ENCODE measurements at regions not wholly inside any gene's neighbourhood (a gene's known extent, or its start where the extent isn't known, plus 50 kb on each side); places are given as distances from the start of the nearest gene placed in this dataset.

DNA sequence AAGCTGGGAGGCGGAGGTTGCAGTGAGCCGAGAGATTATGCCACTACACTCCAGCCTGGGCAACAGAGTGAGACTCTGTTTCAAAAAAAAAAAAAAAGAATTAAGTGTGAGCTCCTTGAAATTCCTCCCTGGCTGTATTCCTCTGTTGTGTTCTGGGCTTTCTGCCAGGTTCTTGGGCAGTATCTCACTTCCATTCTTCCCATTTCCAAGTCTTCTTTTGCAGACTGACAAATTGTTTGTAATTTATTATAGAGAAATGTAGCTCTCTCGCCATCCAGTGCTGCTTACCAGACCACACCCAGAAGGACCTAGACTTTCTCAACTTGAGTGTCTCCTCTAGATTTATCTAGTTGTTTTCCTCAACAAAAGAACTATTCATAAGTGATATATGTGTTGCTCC, 105.0 kb upstream of the ADGRL2 start:
- FAIRE-seq: no peak

DNA sequence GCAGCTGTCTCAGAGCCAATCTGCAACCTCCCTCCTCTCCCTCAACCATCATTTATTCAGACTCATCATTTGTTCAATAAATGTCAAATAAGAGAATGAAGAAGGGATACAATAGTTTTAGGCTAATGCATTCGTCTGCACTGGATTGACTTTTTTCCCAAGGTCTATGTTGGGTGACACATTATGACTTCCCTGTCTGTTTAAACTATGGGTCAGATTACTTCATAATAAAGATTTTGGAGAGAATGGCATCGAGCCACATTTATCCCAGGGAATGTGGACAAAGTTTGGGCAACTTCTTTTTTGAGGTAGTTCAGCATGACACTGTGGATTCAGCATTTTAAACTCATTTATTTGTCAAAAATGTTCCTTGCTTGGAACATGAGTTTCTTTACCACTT, 107.4 kb upstream of the ADGRL2 start:
- FAIRE-seq: no peak

- no peak for FAIRE-seq
Measured at GRCh38 chr1:81690676-81691453, 109.9 kb upstream of the ADGRL2 start.

DNA sequence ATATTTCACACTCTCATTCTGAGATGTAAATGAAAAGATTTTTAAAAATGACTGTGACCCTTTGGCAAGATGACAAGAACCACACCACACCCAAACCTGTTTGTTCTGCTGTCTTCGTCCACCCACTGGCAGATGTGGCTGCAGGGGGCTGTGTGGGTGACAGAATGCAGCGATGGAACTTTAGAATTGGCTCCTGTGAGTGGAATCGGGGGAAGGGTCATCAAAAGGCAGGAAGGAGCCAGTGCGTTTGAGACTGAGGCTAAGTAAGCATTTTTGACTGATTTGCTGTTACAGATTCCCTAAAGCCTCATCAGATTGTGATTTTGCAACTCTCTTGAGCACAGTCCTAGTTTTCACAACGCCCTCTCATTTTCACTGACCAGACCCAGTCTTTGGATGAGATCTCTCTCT, 111.2 kb upstream of the ADGRL2 start:
- FAIRE-seq: no peak

GRCh38 chr1:81682490-81682889, 118.2 kb upstream of the ADGRL2 start:
- no peak for FAIRE-seq

- FAIRE-seq: no peak
Measured at GRCh38 chr1:81681601-81682266, 119.0 kb upstream of the ADGRL2 start.

GRCh38 chr1:81681114-81681513, 119.6 kb upstream of the ADGRL2 start:
- no peak for FAIRE-seq

DNA sequence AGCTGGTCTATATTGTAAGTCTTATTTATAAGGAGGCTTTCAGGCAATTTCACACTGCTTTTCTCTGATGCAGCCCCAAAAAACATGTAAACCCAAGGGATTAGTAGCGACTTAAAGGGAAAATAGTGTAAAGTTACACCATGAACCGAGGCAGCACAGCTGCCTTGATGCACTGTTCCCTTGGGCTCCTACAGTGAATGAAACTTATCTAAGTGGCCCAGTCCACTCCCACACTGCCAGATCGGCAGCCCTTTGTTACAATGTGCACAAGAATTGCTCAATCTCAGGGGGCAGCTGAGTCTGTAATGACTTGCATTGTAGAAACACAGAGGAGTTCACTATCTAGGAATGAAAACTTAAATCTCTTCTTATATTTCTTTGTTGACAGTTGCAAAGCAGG, 120.8 kb upstream of the ADGRL2 start:
- FAIRE-seq: no peak

- no peak for FAIRE-seq
Measured at GRCh38 chr1:81678779-81679178, 122.0 kb upstream of the ADGRL2 start.

DNA sequence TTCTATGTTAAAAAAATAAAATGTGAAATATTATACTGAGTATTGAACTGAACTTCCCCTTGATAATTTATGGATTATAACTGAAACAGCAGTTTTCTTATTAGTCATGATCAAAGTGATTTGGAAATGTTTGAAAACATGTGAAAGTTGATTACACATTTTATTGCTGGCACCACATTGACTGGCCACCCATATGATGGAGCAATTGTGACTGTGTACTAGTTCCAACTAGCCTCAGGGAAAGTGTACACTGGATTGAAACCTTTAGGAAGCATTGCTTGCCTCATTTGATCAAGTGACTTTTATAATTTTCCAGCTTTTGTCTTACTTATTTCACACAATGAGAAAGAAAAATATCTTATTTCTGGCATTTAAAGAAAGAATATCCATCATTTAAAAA, 128.0 kb upstream of the ADGRL2 start:
- FAIRE-seq: no peak

DNA sequence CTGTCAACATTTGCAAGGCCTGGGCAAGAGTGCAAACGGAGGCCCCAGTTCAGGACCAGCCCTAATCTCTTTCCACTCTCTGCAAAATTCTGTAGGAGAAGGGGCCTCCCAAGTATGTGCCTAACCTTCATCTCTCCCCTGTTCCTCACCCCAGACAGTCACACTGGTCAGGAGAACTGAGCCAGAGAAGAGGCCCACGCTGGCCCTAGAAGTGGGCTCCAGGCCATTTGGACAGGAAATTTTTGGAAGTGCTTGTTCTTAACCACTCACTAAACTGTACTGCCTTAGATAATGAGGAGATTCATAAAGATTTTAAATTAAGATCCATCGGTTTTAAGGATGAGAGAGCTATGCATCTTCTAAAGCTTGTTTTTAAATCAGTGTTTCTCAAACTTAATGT, 129.7 kb upstream of the ADGRL2 start:
- no peak for FAIRE-seq

- no peak for FAIRE-seq
Measured at GRCh38 chr1:81670286-81670685, 130.4 kb upstream of the ADGRL2 start.

DNA sequence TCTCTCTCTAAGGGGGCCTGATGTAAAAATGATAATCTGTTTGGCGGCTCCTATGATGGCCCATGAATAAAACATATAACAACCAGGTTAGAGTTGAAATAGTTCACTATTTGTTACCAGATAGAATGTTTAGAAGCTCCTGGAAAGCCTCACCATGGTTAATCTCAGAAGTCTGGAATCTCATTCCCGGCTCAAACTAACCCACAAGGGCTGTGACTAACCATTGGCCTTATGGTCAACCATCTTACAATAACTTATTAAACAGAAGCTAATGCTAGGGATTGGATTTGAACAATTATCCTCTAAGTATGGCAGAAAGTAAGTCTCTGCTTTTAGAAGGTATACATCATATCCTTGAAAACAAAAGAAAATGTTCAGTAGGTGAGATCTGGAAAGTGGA, 134.1 kb upstream of the ADGRL2 start:
- no peak for FAIRE-seq

DNA sequence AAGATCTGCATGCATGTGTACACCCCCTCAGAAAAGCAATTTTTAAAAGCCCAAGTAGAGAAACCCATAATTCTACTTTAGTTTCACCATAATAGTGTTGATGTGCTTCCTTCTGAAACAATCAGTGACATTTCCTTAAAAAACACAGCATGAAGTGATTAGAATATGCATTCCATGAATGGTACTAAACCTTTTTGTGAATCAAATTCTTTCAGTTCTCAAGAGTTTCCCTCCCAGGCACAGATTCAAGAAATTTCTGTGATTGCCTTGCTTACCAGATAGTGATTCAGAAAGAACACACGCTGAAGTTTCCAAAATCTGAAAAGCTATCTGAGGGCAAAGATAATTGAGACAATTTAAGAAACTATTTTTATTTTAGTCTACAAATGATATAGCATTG, 136.4 kb upstream of the ADGRL2 start:
- FAIRE-seq: no peak

GRCh38 chr1:81662913-81663526, 137.7 kb upstream of the ADGRL2 start:
- no peak for FAIRE-seq

DNA sequence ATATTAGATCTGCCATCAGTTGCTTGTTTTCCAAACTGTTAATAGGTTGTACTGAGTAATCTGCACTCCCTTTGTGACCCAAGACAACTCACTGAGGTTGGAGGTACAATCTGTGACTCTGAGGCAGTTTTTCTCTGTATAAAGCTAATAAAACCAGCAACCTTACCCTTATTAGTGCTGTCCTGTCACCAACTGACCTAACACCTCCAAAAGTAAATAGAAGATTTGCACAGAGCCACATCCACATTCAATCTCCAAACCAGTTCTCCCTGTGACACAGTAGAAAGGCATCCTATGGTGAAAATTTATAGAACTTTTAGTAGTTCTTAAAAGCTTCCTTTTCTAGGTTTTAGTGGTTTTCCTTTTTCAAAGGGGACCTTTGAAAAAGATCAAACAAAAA, 140.4 kb upstream of the ADGRL2 start:
- FAIRE-seq: no peak

- FAIRE-seq: no peak
Measured at GRCh38 chr1:81654657-81655056, 146.1 kb upstream of the ADGRL2 start.

GRCh38 chr1:81654147-81654546, 146.6 kb upstream of the ADGRL2 start:
- no peak for FAIRE-seq

DNA sequence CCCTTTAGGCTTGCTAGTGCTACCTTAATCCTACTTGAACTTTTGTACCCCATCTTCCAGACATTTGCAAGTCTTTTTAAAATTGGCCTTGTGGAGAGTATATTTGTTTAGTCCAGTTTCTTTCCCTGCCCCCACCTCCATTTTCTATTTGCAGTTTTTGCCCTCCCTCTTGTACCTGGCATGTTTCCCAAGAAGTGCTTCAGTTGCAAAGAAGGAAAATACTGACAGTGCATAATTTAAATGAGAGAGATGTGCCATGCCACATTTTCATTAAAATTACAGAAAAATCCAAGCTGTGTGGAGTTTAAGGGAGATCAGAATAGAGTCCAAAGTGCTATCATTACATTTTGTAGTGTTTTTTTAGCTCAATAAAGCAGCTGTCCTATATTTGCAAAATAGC, 150.0 kb upstream of the ADGRL2 start:
- FAIRE-seq: no peak

DNA sequence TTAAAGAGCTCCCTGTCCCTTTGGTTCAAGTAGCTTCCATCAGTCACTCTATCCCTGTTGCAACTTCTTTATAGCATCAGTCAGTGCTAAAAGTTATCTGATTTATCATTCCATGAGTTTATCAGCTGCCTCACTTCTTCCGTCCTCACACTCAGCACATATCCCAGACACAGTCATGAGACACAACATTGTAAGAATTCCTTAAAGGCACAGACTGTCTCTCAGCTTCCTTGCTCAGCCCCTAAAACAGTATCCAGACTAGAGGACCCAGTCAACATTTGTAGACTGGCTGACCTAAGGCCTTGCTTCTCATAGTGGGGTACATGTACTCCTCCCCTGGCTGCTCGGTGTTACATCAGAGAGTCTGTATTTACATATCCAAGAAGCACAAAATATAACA, 164.9 kb upstream of the ADGRL2 start:
- no peak for FAIRE-seq

DNA sequence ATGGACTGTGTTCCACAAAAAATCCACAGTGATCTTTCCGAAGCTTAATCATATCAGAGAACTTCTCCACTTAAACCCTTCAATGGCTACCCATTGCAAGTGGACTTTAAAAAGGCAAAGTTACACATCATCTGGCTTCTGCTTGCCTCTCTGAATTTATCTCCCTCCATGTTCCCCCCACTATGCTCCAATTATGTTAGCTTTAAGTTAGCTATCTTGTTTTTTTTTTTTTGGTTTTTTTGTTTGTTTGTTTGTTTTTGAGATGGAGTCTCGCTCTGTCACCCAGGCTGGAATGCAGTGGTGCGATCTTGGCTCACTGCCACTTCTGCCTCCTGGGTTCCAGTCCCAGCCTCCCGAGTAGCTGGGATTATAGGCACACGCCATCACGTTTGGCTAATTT, 166.4 kb upstream of the ADGRL2 start:
- FAIRE-seq: no peak

DNA sequence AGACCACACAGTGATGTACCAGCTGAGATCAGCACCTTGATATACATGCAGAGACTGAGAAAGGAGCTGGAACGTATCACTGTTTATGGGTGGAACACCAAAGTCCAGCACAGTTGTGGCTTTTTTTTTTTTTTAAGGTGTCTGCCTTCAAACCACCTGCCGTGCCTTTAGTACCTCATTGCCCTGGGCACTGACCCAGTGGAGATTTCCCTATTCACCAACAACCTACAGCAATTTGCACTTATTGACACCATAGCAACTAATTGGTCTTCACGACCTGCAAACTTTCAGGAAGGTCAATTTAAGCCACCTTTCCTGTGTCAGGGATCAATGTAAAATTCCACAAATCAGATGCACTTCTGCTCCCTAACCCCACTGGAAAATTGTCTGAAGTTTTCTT, 181.6 kb upstream of the ADGRL2 start:
- FAIRE-seq: no peak

DNA sequence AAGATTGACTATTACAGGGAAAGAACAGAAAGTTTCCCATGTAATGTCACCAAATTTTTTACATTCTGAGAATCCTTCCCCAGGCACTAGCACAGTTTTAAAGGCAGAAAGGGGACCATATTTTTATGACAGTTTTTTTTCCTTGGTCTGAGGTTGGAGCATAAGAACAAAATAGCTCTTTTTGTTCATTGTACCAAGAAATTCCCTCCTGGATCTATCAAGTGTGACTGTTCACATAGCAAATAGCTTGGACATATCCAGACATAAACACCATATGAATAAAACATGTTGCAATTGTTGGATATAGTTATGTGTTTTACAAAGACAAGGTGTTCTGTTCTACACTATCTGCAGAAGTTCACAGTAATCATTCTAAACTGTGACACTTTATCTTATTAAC, 182.4 kb upstream of the ADGRL2 start:
- FAIRE-seq: no peak

DNA sequence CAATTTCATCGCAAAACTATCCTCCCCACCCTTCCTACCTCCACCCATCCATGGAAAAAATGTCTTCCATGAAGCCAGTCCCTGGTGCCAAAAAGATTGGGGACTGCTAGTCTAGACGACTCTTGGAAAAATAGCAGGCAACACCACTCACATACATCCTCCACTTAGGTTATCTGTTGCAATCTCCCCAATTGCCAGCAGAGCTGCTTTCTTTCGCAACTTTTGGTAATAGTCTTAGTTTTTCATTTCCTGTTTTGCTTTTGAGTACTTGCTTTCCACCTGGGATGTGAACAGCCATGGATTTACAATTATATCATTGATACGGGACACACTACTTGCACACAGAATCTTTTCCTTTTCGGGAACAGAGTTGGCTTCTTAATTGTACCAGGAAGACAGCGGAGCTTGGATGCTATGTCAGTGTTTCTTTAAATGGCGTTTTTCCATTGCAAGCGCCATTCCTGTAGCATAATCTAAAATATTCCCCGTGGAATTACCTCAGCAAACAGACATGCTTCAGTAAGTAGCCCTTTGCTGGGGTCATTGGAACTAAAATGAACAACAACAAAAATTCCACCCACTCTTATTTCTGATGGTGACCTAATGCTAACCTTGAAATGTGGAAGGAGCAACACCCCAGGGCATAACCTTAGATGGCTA, 183.3 kb upstream of the ADGRL2 start:
- no peak for FAIRE-seq

Measured in G401.6 (cell line).